Activated gamma-delta T cell treated with anti-CD3 and anti-CD28 coated beads, Interleukin-2, amount 50 U/mL, for 16 hours (primary cell): ENCODE measurements at regions not wholly inside any gene's neighbourhood (a gene's known extent, or its start where the extent isn't known, plus 50 kb on each side); places are given as distances from the start of the nearest gene placed in this dataset.

Experiments
- DNase-seq: peaks from one replicate; pipeline ENCODE4 v3.0.0-alpha.2; 2020; ENCODE audit warnings: low read depth

DNA sequence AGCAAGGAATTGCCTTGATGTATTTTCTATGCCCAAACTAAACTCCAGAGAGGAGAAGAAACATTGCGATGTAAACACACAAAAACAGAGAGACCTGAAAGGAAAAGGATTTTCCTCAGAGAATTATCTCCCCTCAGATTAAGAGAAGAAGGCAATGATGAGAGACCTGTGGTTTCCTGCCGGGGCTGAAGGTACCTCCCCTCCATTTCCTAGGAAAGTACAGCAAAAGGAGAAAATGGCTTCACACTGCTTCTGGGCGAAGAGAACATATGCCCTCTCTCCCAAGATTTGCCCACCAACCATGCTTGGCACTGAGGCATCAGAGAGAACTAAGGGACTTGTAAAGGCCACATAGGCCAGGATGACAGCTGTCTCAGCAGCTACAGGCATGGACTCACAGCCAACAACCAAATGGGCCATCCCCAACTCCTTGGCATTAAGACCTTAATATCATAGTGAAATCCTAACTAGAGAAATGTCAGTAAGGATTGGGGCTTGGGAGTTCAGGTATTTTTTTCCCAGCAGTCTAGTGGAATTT, 523.0 kb downstream of the PTPRC start:
- DNase-seq: no peak

DNA sequence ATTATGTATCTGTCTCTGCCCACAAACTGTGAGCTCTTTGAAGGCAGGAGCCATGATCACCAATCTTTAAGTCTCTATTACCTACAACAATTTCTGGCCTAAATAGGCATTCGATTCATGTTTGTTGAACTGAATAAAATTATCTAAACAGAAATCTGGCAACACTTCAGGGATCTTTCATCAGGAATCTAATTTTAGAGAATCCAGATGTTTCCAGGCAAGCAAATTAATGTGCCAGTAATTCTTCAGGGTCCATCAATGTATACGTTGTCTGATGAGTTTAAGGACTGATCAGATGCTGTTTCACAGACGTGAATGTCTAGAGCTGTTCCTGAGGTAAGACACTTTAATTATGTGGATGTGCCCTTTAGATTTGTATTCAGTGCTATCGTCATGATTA, 524.4 kb downstream of the PTPRC start:
- DNase-seq: no peak

DNA sequence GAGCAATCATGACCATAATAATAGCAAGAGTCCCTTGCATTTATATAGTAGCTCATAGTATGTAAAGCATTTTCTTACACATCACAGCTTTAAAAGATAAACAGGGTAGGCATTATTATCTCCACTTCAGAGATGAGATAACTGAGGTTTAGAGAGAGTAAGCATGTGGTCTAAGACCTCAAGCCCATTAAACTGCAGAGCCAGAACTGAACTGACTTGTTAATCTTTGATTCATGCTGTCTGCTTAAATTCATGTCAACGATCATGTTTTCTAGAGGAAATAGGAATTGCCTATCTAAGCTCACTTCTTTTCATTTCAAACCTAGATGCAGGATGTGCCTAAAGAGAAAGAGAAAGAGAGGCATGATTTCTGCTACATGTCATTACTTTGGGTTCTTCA, 524.8 kb downstream of the PTPRC start:
- no peak for DNase-seq

DNA sequence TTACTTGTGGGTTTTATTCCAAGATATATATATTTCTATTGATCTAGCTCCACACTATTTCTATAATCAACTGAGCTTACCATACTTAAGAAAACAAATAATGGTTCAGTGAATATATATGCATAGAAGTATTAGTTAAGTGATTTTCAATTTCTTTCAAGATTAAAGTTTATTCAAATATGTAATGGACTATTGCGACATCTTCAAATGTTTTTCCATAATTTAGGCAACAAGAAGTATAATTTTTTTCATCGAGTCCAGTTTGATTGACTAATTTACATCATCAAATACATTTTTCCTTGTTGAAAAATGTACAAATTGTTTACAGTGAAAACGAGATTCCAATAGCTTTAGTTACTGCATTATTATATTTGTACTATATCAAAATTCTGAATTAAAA, 528.6 kb downstream of the PTPRC start:
- DNase-seq: no peak

DNA sequence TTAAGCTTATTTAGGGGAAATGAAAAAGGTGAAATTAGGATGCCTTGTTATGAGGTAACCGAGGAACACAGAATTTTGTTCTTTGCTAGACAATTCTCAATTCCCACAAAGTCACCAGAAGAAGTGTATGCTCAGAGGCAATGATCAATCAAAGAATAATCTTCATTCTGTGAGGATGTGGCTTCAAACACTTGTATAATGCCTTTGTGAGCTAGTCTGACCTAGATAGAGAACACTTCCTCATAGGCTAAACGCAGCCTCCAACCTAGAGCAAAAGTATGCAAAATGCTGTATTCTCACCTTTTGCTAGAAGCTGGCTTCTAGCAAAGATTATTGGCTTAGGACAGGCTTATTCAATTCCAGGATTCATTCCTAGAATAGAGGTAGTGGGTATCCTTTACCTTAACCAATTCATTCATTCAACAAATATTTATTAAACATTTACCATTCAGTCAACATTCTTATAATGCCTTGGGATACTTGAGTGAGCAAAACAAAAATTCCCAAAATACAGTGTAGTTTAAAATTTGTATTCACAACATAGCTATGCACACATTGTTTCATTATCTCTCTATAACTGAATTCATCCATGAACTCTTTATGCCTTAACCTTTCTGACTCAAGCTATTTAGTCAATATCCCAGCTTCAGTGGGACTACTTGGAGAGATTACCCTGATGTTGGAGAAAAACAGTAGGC, 530.2 kb downstream of the PTPRC start:
- no peak for DNase-seq

DNA sequence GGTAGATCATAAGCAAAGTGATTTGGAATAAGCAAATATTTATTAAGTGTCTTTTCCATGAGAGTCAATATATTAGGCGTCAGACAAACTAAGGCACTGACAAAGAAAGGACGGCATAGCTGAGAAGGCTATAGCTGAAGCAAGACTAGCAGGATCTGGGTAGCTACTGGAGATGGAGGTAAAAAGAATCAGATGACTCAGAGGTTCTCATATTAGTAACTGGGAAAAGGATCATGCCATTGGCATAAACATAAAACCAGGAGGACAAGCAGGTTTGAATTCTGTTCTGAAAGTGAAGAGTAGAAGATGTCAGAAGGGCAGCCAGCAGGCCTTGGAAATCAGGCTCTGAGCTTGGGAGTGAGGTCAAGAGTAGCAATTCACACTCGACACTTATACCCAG, 531.9 kb downstream of the PTPRC start:
- DNase-seq: no peak

DNA sequence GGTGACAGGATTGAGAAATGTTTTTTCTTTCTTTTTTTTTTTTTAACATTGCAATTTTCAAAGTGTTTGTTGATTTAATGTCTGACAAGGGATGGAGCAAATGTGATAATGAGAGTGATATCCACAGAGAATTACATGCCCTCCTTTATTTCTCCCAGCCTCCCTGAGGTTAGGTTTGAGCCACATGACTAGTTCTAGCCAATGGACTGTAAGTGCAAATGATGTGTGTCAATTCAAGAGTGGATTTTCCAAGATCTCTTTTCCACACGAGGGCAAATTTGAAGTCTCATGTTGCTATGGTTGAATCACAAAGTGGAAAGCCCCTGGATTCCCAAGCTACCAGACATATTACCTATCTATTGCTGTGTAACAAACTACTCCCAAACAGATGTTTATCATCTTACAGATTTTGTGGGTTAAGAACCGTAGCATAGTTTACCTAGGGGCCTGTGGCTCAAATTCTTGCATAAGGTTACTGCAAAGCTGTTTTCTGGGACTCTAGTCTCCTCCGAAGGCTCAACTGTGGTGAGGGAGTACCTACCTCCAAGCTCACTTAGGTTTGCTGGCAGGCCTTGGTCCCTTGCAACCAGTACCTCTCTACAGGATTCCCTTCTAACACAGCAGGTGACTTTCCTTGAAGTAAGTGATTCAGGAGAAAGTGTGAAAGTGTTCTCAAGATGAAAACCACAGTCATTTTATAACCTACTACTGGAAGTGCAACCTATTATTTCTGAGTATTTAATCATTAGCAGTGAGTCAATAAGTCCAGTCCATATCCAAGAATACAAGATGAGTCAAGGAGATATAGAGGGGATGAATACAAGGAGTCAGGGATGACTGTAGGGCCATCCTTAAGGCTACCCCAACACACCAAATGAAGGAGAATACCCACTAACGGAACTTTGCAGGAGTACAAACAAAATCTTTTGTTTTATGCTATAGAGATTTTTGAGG, 533.6 kb downstream of the PTPRC start:
- no peak for DNase-seq

DNA sequence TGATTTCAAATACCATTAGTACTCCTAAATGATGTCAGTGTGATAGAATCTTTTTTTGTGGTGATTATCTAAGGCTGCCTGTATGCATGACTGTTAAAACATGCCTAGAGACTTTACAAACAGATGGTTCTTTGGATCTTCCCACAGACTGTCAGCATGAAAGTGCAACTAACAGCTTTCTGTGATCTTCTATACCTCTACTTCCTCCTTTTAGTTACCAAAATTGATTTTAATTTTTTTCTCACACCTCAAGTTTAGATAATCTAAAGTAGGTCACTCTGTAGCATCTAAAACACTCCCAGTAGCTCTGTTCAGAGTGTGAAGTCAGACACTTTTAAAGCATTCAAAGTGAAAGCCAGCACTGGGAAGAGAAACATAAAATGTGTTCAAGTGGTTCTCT, 534.5 kb downstream of the PTPRC start:
- no peak for DNase-seq

DNA sequence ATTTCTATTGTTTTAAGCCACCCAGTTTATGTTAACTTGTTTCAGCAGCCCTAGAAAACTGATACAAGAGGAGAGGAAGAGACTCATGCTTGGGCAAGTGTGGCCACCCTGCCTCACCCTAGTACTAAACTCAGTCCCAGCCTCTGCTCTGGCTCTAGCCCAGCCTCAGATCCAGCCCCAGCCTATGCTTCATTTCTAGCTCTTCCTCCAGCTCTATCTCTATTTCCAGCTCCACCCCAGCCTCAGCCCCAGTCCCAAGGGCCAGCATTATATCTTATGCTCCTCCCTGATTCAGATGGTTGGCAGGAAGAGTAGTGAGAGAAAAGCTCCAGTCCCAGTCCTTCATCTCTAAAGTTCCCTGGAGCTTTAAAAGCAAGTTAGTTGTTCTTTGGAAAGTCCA, 535.5 kb downstream of the PTPRC start:
- no peak for DNase-seq

DNA sequence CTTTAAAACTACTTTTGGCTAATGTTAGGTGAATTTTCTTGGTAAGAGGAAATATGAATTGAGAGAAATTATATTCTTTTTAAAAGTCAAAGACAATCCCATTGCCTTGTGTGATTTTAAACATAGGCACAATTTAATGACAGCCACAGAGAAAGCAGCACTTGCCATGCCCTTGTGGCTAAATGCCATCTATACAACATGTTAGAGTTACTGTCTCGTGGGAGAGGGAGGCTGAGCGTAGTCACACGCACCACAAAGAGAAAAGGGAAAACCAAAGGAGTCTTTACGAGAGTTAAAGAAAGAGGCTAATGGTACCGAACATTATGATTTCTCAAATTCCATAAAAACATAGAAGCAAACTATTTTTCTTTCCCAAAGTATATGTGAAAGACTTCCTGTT, 537.9 kb downstream of the PTPRC start:
- no peak for DNase-seq

DNA sequence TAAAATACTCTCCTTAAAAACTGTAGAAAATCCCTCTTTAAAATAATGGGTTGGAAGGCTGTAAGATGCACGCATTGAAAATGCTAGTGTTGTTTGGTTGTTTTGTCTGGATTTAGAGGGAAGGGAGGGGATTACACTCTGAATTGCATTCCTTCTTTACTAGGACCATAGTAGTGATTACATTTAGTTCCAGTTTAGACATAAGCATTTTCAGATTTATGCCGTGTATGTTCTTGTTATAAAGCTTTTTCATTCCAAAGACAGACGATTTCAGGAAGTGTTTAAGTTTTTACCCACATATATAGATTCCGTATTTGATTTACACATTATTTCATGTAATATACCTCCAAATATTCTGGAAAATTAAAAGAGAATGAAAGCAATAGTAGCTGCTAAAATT, 538.4 kb downstream of the PTPRC start:
- DNase-seq: no peak

DNA sequence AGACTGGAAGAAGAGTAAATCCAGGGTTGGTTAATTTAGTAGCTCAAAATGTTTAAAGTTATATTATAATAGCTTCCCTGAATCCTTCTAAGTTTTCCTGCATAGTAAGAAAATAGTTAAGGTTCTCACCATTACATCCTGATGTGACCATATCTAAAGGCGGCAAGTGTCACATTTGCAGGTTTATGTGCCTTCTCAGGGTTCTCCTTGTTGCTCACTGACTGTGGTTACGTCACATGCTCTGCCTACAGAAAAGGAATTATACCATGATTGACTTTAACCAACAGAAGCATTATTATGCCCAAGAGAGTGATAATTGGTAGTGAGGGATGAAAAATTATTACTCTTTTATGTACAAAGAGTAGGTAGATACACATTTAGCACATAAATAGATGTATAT, 539.8 kb downstream of the PTPRC start:
- no peak for DNase-seq

DNA sequence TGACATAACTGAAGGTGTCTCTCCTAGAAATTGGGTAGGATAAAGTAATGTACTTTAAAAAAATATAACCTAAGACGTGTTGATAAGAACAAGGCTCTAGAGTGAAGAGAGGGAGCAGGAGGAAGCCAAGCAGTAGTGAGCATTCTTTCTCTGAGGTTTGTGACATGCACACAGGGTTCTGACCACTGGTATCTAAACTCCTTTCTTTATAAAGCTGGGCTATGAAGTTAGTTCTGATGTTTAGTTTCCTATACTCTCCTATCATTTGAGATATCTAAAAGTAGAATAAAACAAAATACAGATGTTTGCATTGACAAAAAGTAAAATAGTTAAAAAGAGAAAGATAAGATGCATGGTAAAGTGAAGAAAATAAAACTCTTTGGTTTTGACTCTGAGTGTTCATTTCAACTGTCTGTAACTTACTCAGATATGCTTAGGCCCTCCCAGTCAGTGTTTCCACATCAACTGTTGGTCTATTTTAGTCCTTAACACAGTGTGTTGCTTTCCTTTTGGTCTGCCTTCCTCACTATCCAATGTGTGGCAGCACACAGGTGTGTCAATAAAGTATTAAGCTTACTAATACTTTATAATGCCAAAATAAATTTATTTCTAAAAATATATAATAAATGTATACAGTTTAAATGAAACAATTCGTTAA, 543.5 kb downstream of the PTPRC start:
- DNase-seq: no peak

DNA sequence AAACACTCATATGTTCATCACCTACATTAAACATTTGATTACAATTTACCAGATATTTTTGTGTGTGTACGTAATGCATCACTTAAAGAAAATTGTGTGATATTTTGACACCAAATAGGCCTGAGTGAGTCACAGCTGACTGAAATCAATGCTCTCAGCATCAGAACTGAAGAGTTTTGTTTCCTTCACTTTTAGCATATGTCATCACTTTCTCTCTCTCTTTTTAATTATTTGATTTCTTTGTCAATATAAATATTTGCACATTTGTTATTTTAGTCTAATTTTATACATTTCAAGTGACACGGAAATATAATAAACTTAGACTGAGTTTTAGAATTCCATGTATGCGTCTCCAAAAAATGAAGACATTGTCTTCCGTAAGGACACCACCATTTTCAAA, 545.3 kb downstream of the PTPRC start:
- DNase-seq: no peak

DNA sequence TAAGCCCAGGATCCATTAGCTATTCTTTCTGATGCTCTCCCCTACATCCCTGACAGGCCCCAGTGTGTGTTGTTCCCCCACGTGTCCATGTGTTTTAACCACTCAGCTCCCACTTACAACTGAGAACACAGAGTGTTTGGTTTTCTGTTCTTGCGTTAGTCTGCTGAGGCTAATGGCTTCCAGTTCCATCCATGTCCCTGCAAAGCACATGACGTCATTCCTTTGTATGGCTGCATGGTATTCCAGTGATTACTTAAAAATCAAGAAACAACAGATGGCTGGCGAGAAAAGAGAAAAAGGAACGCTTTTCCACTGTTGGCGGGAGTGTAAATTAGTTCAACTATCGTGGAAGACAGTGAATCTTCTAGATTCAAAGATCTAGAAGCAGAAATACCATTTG, 556.0 kb downstream of the PTPRC start:
- DNase-seq: no peak

DNA sequence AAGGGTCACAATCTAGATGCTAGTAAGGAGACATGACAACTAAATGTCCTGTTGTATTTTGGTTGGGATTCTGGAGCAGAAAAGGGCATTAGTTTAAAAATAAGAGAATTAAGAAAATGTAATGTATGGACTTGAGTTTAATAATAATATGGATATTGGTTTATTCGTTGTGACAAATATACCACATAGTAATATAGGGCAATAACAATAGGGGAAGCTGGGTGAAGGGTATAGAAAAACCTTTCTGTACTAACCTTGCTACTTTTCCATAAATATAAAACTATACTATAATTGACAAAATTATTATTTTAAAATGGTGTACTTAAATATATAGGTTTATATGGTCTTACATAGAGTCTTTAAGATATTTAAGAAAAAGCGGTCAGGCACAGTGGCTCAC, 558.9 kb downstream of the PTPRC start:
- no peak for DNase-seq

DNA sequence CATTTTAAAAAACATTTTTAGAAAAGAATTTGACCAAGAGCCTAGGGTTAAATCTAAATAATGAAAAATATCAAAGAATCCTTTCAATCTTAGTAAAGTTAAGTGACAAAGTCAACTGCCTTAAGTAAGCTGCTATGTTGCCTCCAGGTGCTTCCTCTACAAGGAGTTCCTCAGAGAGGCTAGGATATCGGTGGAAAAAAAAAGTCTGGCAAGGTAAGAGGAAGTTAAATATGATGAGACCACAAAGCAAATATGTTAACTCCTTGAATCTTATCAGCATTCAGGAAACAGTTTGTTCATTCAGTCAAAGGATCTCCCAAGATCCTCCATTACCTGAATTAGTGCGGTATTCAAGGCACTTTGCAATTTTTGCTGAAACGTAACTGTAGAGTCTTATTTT, 563.5 kb downstream of the PTPRC start:
- no peak for DNase-seq

DNA sequence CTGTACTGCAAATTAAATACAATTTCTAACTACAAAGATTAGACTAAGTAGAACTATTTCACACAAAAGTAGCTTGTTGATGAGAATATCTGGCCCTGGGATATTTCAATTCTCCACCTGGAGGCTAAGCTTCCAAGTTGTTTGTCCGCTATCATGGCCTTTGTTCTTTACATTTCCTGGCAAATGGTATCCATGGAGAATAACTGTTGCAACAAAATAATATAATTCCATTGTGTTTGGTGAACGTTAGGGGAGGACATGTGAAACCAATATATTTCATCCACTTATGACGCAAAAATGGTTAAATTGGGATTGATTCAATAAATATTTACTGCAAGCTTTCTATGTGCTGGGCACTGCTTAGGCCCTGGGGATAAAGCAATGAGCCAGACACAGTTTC, 565.4 kb downstream of the PTPRC start:
- no peak for DNase-seq

DNA sequence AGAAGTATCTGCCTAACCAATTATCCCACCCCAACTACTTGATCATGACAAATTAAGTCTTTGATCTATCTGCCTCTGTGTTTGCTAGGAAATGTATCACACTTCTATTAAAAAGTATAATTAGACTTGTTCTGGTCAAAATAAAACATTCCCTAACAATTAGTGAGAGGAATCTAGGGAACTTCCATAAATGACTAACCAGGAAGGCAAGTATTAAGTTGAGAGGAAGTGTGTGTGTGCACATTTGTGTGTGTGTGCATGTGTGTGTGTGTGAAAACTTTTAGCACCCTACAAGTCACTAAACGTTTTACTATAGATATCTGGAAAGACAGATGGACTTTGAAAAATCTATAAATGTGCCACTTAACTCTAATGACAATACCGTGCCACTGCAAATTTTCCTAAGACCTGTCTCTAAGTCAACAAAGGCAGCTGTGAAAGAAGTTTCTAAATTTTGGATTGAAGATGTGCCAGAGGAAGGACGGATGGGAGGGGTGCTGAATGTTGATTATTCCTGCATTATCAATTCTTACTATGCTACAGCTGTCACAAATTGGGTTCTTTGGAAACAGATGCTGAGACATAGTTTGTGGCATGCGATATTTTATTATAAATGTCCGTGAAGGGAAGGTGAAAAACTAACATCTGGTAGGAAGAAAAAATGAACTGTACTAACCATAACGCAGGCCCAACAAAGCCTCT, 567.1 kb downstream of the PTPRC start:
- DNase-seq: no peak

DNA sequence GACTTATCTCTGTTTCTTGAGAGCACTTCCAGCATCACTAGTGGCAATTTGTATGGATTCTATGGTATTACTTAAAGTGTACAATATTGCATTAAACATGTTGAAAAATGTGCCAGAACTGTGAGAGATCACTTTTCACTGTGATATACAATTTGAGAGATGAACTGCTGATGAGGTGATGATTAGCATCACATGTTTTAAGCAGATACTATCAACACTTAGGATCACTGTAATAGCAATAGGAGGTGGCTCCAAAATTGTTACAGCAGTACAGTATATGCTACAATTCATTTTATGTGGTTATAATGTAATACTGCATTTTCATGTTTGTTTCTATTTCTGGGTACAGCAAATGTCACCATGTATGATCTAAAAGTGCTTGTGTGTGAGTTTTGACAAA, 570.0 kb downstream of the PTPRC start:
- DNase-seq: no peak

DNA sequence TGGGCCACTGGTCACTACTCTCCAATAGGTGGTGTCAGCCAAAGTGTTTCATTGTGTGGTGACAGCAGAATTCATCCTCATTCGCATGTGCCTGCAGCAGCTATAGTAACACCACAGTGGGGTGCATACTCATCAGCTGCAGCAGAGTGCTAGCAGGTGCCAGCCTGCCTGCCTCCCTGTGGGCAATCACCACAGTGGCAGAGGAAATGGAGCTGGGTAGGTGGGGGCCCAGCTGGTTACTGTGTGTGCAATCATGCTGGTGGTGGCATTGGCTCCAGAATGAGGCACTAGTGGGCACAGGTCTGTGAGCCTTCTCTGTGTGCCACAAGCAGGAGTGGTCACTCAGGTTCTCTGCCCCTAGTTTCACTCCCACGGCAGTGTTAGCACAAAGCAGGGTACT, 579.2 kb downstream of the PTPRC start:
- DNase-seq: no peak

DNA sequence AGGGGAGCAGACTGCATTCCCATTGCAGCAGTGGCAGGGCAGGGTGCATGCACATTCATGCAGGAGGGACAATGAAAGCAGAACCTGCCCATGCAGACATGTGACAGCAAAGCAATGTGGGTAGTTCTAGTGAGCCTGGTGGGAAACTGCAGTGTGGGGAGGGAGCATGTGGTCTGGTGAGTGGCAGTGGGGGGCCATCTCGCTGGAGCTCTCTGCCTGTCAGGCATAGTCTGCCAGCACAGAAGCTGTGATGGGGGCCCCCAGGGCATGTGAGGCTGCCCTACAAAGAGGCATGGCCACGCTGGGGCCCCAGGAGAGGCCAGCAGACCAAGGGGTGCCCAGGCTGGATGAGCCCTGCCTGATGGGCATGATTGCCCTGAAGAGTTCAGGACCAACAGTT, 579.7 kb downstream of the PTPRC start:
- DNase-seq: no peak
